Breast epithelium (tissue), 4 donors: ENCODE measurements at regions not wholly inside any gene's neighbourhood (a gene's known extent, or its start where the extent isn't known, plus 50 kb on each side); places are given as distances from the start of the nearest gene placed in this dataset.
"Not testable (repeated sequence)": the region's sequence is repeated elsewhere in the genome, so short reads cannot be mapped to it uniquely, and the experiment has no call there.

Source experiments
- DNase-seq, 2 donors: peaks; one replicate each; pipeline ENCODE4 v3.0.0-alpha.2; 2019; ENCODE audit warnings: low spot score in 2 of 2
- H3K27ac ChIP-seq, 2 donors: fragments of 200-600 bp; sonication (generic) in 1 of 2; one replicate each; pipeline ENCODE4 v1.5.1; 2016 to 2019; ENCODE audit warnings: mild to moderate bottlenecking in 1 of 2
- H3K27me3 ChIP-seq, 2 donors: fragments of 200-600 bp; sonication (generic) in 1 of 2; one replicate each; pipeline versions ENCODE4 v1.5.1 to v1.6.0; 2017 to 2019; ENCODE audit warnings: control low read depth in 1 of 2, mild to moderate bottlenecking in 1 of 2
- H3K36me3 ChIP-seq: fragments of 200-600 bp; one replicate; pipeline ENCODE4 v1.5.1; 2019
- H3K4me1 ChIP-seq, 2 donors: fragments of 200-600 bp; sonication (generic); one replicate each; pipeline ENCODE4 v1.5.1; 2016 to 2019; ENCODE audit warnings: control low read depth in 1 of 2
- H3K4me3 ChIP-seq, 3 donors: fragments of 200-600 bp; sonication (generic); 1 replicate in 2 of 3; 2 replicates in 1 of 3; pipeline ENCODE4 v1.5.1; 2016 to 2019; ENCODE audit warnings: mild to moderate bottlenecking in 3 of 3, moderate library complexity in 2 of 3
- H3K9me3 ChIP-seq, 2 donors: fragments of 200-600 bp; sonication (generic) in 1 of 2; one replicate each; pipeline ENCODE4 v1.5.1; 2016 to 2019; ENCODE audit warnings: control low read depth in 1 of 2
- CTCF ChIP-seq, 3 donors: fragments of 450-650 bp; IDR thresholded peaks; one replicate each; pipeline ENCODE4 v1.5.1; 2016 to 2017; ENCODE audit warnings: antibody characterized with exemption in 3 of 3, mild to moderate bottlenecking in 3 of 3, moderate library complexity in 3 of 3
- POLR2A ChIP-seq: fragments of 450-650 bp; IDR thresholded peaks from one replicate; pipeline ENCODE4 v1.6.1; 2016; ENCODE audit warnings: antibody characterized with exemption, mild to moderate bottlenecking, moderate library complexity
- POLR2AphosphoS5 ChIP-seq, 3 donors: sonication (generic); formaldehyde crosslinking; IDR thresholded peaks; one replicate each; pipeline ENCODE4 v1.6.1; 2017; ENCODE audit warnings: antibody characterized with exemption in 3 of 3
- intact Hi-C: fragments of 100-400 bp; cut with DNase I; formaldehyde crosslinking; loops from one replicate; pipeline ENCODE4 v1.15.1; 2023; ENCODE audit warnings: low total_unique reads

- no peaks in the 10 kb centered on the region for H3K4me1 ChIP-seq
- intact Hi-C loops = no loop called here
- DNase-seq = no peak
- H3K9me3 ChIP-seq = no peaks in the 10 kb centered on the region
- H3K27ac ChIP-seq = no peak overlapping the region
- no peaks in the 10 kb centered on the region for H3K36me3 ChIP-seq
- TF ChIP-seq CTCF (IDR thresholded peaks at IDR 0.05) = no peak
- TF ChIP-seq POLR2AphosphoS5 (IDR thresholded peaks at IDR 0.05) = peak in 1 of 3 donors; percentile 76
- no peaks in the 10 kb centered on the region for H3K27me3 ChIP-seq
- H3K4me3 ChIP-seq = no peak overlapping the region
Measured at GRCh38 chr20:52425253-52425652, 233.7 kb upstream of the ZFP64 start.

GRCh38 chr20:52424357-52424942, 232.9 kb upstream of the ZFP64 start:
- H3K4me3 ChIP-seq, H3K4me1 ChIP-seq, DNase-seq, H3K27ac ChIP-seq, H3K9me3 ChIP-seq, intact Hi-C loops, H3K27me3 ChIP-seq, H3K36me3 ChIP-seq: not testable (repeated sequence)

DNA sequence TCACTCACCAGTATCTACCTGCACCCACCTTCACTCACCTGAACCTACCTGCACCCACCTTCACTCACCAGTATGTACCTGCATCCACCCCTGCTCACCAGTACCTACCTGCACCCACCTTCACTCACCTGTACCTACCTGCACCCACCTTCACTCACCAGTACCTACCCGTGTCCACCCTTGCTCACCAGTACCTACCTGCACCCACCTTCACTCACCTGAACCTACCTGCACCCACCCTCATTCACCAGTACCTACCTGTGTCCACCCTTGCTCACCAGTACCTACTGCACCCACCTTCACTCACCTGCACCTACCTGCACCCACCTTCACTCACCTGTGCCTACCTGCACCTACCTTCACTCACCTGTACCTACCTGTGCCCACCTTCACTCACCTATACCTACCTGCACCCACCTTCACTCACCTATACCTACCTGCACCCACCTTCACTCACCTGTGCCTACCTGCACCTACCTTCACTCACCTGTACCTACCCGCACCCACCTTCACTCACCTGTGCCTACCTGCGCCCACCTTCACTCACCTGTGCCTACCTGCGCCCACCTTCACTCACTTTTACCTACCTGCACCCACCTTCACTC, 232.1 kb upstream of the ZFP64 start:
- H3K9me3 ChIP-seq, intact Hi-C loops, H3K27me3 ChIP-seq, H3K4me1 ChIP-seq, DNase-seq, H3K36me3 ChIP-seq, H3K4me3 ChIP-seq: not testable (repeated sequence)
- H3K27ac ChIP-seq = peak overlapping the region in 1 of 2 donors; percentile 12

- Histone ChIP-seq H3K27me3 (no peaks in the 10 kb centered on the region), H3K27ac (no peak overlapping the region), H3K4me3 (no peak overlapping the region), H3K9me3 (peaks cover 0 to 6% of the 10 kb centered on the region in 2 donors), H3K4me1 (no peaks in the 10 kb centered on the region), H3K36me3 (no peaks in the 10 kb centered on the region)
- no peak for DNase-seq
- intact Hi-C loops = no loop called here
- TF ChIP-seq POLR2AphosphoS5 (IDR thresholded peaks at IDR 0.05) = peak in 1 of 3 donors; percentile 30
- TF ChIP-seq POLR2A = no peak
- no peak for TF ChIP-seq CTCF (IDR thresholded peaks at IDR 0.05)
Measured at GRCh38 chr20:52422574-52423336, 231.2 kb upstream of the ZFP64 start.

- DNase-seq = no peak
- intact Hi-C loops = no loop called here
- no peaks in the 10 kb centered on the region for H3K36me3 ChIP-seq
- H3K9me3 ChIP-seq = peaks cover 0 to 6% of the 10 kb centered on the region in 2 donors
- no peaks in the 10 kb centered on the region for H3K27me3 ChIP-seq
- no peak overlapping the region for H3K4me3 ChIP-seq
- H3K4me1 ChIP-seq = no peaks in the 10 kb centered on the region
- H3K27ac ChIP-seq = no peak overlapping the region
- no peak for TF ChIP-seq CTCF (IDR thresholded peaks at IDR 0.05)
- TF ChIP-seq POLR2AphosphoS5 (IDR thresholded peaks at IDR 0.05) = no peak
- TF ChIP-seq POLR2A = no peak
Measured at GRCh38 chr20:52420805-52421204, 229.2 kb upstream of the ZFP64 start.

DNA sequence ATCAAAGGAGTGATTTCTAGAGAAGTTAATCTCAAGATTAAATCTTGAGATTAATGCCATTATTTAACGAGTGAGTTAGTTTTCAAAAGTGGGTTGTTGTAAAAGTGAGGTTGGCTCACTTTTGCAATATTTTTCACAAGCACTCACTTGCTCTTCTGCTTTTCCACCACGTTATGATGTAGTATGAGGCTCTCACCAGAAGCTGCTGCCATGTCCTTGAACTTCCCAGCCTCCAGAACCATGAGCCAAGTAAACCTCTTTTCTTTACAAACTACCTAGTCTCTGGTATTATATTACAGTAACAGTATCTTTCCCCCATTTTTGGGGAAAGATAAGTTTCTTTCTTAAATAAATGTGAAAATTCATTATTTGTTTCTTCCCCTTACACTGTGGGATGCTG, 227.6 kb upstream of the ZFP64 start:
- Histone ChIP-seq H3K27me3 (no peaks in the 10 kb centered on the region), H3K27ac (no peak overlapping the region), H3K4me3 (no peak overlapping the region), H3K9me3 (peaks cover 0 to 6% of the 10 kb centered on the region in 2 donors), H3K36me3 (no peaks in the 10 kb centered on the region), H3K4me1 (no peaks in the 10 kb centered on the region)
- DNase-seq = no peak
- TF ChIP-seq POLR2A = no peak
- TF ChIP-seq CTCF (IDR thresholded peaks at IDR 0.05) = no peak
- intact Hi-C loops = no loop called here
